GM19099 (cell line): ENCODE measurements at regions not wholly inside any gene's neighbourhood (a gene's known extent, or its start where the extent isn't known, plus 50 kb on each side); places are given as distances from the start of the nearest gene placed in this dataset.

ENCODE experiments used
- POLR2A ChIP-seq: IDR thresholded peaks from 3 replicates; pipeline ENCODE4 v1.6.1; 2011; ENCODE audit warnings: low read depth; ENCODE audit not compliant: insufficient read length; ENCODE audit errors: extremely low read depth

DNA sequence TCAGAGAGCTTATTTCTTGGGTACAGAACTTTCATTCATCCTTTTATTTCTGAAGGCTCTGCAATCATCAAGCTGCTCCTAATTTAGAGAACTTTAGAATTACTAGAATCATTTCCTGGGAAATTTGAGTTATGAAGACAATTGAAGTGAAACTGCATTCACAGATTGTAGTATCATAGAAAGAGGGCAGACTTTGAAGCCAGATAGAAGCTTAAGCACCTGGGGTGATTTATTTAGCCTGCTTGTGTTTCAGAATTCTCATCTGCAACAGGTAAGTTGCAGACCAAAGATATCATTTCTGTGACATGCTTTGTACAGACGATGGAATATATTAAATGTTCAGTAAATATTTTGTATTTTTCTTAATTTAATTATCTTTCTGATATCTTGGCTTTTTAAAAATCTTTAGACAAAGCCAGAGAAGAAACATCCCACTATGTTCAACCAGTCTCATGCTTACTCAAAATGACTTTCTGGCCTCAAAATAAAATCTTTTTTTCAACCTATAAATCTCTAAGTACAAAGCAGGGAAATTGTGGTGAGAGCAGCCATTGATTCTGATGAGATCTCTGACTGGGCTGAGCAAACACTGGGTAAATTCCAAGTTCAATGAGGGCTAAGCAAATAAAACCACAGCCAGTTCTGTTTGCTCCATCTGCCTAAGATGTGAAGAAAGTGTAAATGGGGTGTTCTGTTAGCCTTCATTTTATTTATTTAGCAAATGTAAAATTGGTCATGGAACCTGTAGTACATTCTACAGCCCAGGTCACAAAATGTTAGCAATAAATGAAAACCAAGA, 264.7 kb upstream of the CCNG1 start:
- no peak for TF ChIP-seq POLR2A

DNA sequence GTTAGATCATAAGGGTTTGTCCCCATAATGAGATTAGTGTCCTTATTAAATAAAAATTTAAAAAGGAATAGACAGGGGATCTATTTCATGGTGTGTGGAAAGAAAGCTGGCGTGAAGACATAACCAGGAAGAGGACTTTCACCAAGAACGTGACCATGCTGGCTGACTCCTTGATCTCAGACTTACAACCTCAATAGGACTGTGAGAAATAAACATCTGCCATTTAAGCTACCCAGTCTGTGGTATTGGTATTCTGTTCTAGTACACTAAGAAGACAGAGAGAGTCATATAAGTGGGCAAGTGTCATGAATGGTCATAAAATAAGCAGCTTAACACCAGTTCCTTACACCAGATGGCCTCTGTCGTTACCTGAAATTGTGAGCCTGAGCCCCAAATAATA, 259.4 kb upstream of the CCNG1 start:
- no peak for TF ChIP-seq POLR2A

DNA sequence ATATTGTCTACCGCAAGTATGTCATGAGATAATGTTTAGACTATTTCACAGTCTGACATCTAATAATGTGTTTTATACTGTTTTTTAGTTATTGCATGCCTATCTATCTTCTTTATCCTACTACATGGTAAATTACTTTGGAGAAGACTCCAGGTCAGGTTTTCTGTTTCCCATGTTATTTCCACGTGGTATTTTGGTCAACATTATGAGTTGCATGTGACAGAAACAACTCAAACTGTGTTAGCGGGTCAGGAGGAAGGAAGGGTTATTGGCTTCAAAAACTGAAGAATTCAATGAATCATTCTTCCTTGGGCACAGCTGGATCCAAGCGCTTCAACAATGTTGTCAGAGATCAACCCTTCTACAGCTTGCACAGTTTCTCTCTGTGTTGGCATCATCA, 252.1 kb upstream of the CCNG1 start:
- TF ChIP-seq POLR2A = no peak

DNA sequence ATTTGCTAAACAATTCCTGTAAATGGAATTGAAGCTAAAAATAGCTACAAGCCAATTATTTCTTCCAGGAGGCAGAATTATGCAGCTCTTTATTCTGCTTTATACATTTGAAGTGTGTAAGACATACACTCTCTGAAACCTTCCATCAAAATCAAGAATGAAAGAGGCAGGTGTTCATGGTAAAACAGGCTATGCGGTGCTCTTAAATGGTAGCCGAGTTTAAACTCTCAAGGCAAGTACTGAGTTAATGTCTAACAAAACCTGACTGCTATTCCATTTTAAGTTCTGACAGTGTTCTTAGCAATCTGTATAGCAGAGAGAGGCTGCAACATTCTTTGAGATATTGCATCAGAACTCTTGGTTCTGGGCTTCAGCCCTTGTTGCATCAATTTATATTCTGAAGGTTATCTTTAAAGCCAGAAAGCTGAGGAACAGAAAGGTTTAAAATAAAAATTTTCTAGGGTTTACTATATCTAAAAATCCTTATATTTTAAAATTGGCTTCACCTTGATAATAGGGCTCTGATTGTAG, 248.3 kb upstream of the CCNG1 start:
- TF ChIP-seq POLR2A = no peak

DNA sequence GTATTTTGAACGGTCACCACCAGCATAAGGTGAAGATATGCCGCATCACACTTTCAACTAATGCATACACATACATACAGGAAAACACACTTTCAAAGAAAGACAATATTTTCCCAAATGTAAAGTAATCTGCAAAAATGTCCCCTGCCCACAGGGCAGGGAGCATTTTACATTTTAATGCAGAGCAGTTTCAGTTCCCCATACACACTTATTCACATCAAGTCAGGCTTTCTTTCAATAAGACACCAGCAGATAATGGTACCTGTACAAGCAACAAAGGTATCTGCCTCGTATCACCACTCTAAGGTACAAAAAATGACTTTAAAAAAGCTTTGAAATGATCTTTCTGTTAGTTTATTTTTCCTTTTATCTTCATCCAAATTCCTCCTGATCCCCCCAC, 247.1 kb upstream of the CCNG1 start:
- TF ChIP-seq POLR2A = no peak

DNA sequence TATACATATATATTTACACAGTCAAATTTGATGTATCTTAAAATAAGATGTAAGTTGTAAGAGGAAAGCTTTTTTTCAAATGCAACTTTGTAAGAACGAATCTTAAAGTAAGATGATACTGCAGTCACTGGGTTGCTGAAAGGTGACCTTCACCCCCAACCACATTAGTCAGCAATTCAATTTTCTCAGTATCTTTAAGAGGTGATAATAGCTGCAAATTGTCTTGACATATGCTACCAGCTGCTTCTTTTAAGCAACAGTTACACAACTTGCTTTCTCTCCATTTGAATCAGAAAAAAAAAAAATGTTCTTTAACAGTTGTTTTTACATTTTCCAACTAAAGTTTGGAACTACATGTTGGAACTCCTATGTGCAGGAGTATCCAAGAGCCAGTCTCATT, 246.6 kb upstream of the CCNG1 start:
- TF ChIP-seq POLR2A = no peak

DNA sequence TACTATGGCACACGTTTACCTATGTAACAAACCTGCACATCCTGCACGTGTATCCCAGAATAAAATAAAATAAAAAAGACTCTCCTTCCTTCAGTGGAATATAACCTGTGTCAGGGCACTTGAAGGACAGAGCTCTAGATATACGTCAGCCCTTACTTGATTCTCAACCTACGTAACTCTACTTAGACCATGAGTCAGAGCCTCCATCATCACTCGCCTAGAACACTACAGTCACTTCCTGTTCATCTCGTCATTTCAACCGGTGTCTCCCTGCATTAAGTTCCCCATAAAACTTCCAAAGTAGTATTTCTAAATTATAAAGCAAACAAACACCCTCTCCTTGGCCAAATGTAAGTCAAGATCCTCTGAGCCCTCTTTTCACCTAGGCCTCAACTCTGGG, 243.5 kb upstream of the CCNG1 start:
- no peak for TF ChIP-seq POLR2A

DNA sequence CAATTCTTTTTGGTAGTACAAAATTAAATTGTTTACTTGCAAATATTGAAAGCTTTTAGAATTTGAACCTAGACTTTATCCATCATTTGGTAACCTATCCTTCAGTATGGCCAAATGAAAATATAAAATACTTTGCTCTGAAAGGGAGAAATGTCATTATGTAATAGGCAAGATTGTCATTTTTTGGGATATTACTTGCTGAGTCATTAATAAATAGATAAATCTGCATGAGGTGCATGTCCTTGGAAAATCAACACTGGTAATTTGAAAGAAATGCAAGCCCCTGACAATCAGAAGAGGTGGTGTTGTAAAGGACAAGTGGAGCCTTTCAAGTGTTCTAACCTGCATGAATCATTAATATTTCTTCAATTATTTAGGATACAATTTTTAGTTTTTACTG, 231.8 kb upstream of the CCNG1 start:
- no peak for TF ChIP-seq POLR2A

DNA sequence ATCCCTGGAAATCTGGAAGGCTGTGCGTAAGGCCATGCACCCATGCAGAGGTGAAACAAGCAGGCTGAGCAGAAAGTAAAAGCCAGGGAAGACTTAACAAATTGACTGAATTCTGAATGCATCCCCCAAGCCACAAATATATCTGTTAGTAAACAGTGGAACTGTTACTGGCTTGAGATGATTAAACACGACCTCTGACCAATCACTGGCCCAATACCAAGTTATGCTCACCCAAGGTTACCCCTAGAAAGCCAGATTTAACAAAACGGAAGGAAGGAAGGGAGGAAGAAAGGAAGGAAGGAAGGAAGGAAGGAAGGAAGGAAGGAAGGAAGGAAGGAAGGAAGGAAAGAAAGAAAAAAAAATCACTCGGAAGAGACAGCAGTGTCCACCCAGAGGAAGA, 215.8 kb upstream of the CCNG1 start:
- no peak for TF ChIP-seq POLR2A

DNA sequence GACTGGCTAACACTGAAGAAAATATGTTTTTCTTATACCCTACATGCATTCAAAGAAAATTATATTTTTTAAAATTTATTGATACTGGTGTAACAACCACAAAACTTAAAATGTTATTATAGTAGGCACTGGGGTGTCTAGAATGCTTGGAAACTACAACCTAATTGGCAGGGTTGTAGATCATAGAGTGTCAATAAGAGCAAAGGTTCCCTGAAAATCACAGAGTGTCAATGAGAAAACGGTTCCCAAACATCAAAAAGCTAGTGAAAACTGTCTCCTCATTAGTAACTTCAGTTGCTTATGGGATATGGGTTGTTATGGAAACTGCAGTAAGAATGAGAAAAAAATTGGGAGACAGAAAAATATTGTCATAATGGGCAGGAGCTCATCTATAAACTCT, 214.4 kb upstream of the CCNG1 start:
- TF ChIP-seq POLR2A = no peak

DNA sequence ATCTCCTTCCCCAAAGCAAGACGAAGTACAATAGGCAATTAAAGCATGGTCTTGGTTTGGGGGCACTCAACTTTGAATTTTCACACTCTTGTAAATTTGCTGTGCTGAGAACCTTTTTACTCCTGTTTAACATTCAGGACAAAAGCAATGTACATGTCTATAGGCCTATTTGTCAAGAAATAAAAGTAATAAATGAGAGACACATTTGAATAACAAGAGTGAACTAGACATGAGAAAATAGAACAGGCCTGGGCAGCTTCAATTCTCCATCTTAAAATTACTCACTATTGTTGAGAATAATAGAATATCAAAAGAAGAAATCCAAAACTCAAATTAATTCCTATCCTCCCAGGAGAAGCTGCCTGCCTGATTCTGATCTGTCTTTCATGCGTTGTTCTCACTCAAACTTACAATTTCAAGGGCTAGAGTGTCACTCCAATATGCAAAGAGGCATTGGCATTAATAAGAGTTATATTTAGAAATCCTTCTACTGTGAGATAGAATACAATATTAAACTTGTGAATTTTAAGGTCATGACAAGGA, 192.9 kb upstream of the CCNG1 start:
- TF ChIP-seq POLR2A = no peak

DNA sequence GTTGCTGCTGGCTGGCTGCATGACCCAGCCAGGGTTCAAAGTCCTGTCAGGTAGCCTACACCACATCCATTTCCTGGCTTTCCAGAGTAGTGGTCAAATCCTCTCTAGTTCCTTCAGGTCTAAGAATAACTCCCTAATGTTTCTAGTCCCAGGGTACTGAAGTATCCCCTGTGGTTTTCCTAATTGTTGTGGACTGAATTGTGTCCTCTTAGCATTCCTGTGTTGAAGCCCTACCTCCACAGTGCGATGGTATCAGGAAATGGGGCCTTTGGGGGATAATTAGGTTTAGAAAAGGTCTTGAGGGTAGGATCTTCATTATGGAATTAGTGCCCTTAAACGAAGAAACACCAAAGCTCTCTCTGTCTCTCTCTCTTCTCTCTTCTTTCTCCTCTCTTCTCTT, 191.8 kb upstream of the CCNG1 start:
- no peak for TF ChIP-seq POLR2A

DNA sequence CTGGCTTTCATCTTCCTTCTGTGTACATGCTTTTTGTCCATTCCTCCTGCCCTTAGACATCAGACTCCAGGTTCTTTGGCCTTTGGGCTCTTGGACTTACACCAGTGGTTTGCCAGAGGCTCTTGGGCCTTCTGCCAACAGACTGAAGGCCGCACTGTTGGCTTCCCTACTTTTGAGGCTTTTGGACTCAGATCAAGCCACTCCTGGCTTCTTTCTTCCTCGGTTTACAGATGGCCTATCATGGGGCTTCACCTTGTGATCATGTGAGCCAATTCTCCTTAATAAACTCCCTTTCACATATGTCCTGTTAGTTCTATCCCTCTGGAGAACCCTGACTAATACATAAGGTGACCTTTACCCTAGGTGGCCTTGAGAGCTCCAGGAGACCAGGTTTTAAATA, 189.1 kb upstream of the CCNG1 start:
- TF ChIP-seq POLR2A = no peak

DNA sequence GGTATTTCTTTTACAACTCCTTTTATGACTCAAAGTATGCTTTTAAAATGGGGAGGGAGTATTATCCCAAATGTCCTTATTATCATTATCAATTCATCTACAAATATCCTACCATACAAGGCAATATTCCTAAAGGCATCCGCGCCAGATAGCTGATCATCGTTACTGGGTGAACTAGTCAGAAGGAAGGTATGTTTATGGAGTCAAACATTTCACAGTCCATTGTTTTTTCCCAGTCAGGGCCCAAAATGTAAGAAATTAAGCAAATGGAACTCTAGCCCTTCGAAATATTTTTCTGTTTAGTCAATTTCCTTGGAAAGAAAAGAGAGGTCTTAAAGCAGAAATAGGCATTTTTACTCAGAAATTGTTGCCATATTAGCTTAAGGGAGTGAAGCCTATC, 188.5 kb upstream of the CCNG1 start:
- no peak for TF ChIP-seq POLR2A

DNA sequence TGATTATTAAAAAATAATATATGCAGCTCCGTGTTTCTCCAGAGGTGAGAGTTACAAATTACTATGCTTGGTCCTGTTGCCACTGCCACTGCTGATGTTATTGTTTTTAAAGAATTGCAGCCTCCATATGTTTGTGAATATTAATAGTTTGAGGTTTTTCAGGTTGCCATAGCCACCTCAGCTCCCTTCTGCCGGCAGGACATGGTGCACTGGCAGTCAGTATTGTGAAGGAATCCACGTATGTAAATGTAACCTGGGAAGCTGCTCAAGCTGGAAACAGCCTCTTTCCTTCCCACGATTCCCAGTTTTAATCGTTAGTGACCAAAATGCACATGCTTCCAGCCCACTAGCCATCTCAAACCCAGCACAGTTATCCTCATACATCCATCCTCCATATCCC, 184.4 kb upstream of the CCNG1 start:
- TF ChIP-seq POLR2A = no peak

DNA sequence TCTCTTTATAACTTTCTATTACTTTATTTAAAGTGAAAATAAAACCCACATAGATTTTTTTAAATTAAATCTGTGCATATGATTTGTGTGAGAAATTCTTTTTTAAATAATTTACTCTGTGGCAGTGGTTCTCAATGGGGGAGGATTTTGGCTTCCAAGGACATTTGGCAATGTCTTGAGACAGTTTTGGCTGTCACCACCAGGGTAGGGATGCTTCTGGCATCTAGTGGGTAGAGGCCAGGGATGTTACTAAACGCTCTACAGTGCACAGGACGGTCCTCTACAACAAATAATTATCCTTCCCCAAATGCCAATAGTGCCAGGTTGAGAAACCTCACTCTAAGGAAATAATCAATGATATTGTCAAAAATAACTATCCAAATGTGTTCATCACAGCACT, 177.9 kb upstream of the CCNG1 start:
- no peak for TF ChIP-seq POLR2A
